ENCODE measurements at regions not wholly inside any gene's neighbourhood (a gene's known extent, or its start where the extent isn't known, plus 50 kb on each side); places are given as distances from the start of the nearest gene placed in this dataset.

GRCh38 chr6:767755-768512 lies 75.0 kb upstream of the EXOC2 start:
- Histone ChIP-seq H3K36me3 (ENCODE audit: insufficient read depth, low read depth, low read length) (no peaks in the 10 kb centered on the region), H3K4me3 (ENCODE audit: low read length) (no peak overlapping the region), H3K27me3 (ENCODE audit: insufficient read depth, low read length) (no peaks in the 10 kb centered on the region), H3K4me1 (ENCODE audit: insufficient read depth, low read length) (no peaks in the 10 kb centered on the region), H3K27ac (ENCODE audit: low read length) (no peak overlapping the region), H3K9ac (ENCODE audit: low read depth, low read length) (no peak overlapping the region), H3K9me3 (ENCODE audit: insufficient read depth, low read depth, low read length) (no peaks in the 10 kb centered on the region)

- Histone ChIP-seq H3K9ac (ENCODE audit: low read depth, low read length) (no peak overlapping the region), H3K36me3 (ENCODE audit: insufficient read depth, low read depth, low read length) (no peaks in the 10 kb centered on the region), H3K4me1 (ENCODE audit: insufficient read depth, low read length) (no peaks in the 10 kb centered on the region), H3K9me3 (ENCODE audit: insufficient read depth, low read depth, low read length) (no peaks in the 10 kb centered on the region), H3K27me3 (ENCODE audit: insufficient read depth, low read length) (no peaks in the 10 kb centered on the region), H3K27ac (ENCODE audit: low read length) (no peak overlapping the region), H3K4me3 (ENCODE audit: low read length) (no peak overlapping the region)
These were observed 73.7 kb upstream of the EXOC2 start for GRCh38 chr6:766625-767024.

- Histone ChIP-seq H3K27ac (ENCODE audit: low read length) (no peak overlapping the region), H3K9ac (ENCODE audit: low read depth, low read length) (no peak overlapping the region), H3K9me3 (ENCODE audit: insufficient read depth, low read depth, low read length) (no peaks in the 10 kb centered on the region), H3K4me1 (ENCODE audit: insufficient read depth, low read length) (no peaks in the 10 kb centered on the region), H3K36me3 (ENCODE audit: insufficient read depth, low read depth, low read length) (no peaks in the 10 kb centered on the region), H3K27me3 (ENCODE audit: insufficient read depth, low read length) (no peaks in the 10 kb centered on the region), H3K4me3 (ENCODE audit: low read length) (no peak overlapping the region)
These were observed 69.1 kb upstream of the EXOC2 start for GRCh38 chr6:761997-762396.

GRCh38 chr6:760982-761955 lies 68.3 kb upstream of the EXOC2 start:
- no peaks in the 10 kb centered on the region for H3K36me3 ChIP-seq (ENCODE audit: insufficient read depth, low read depth, low read length)
- no peaks in the 10 kb centered on the region for H3K27me3 ChIP-seq (ENCODE audit: insufficient read depth, low read length)
- H3K9ac ChIP-seq (ENCODE audit: low read depth, low read length) = no peak overlapping the region
- H3K4me3 ChIP-seq (ENCODE audit: low read length) = no peak overlapping the region
- H3K27ac ChIP-seq (ENCODE audit: low read length) = no peak overlapping the region
- H3K4me1 ChIP-seq (ENCODE audit: insufficient read depth, low read length) = no peaks in the 10 kb centered on the region
- no peaks in the 10 kb centered on the region; the same call in 1 of the 2 replicates for H3K9me3 ChIP-seq (ENCODE audit: insufficient read depth, low read depth, low read length)

DNA sequence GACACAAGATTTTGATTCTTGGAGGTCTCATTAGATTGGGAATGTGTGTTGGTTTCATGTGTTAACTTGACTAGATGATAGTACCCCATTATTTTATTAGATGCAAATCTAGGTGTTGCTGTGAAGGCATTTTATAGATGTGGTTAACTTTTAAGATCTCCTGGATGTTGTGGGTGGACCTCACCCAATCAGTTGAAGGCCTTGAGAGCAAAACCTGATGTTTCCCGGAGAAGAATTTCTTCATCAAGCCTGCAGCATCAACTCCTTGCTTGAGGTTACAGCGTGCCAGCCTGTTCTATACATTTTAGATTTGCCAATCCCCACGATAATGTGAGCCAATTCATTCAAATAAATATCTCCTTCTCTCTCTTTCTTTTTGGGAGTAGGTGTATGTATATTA lies 66.8 kb upstream of the EXOC2 start:
- no peaks in the 10 kb centered on the region for H3K27me3 ChIP-seq (ENCODE audit: insufficient read depth, low read length)
- no peak overlapping the region for H3K9ac ChIP-seq (ENCODE audit: low read depth, low read length)
- no peaks in the 10 kb centered on the region; the same call in 1 of the 2 replicates for H3K9me3 ChIP-seq (ENCODE audit: insufficient read depth, low read depth, low read length)
- H3K4me3 ChIP-seq (ENCODE audit: low read length) = no peak overlapping the region
- H3K27ac ChIP-seq (ENCODE audit: low read length) = no peak overlapping the region
- no peaks in the 10 kb centered on the region for H3K4me1 ChIP-seq (ENCODE audit: insufficient read depth, low read length)
- H3K36me3 ChIP-seq (ENCODE audit: insufficient read depth, low read depth, low read length) = no peaks in the 10 kb centered on the region

DNA sequence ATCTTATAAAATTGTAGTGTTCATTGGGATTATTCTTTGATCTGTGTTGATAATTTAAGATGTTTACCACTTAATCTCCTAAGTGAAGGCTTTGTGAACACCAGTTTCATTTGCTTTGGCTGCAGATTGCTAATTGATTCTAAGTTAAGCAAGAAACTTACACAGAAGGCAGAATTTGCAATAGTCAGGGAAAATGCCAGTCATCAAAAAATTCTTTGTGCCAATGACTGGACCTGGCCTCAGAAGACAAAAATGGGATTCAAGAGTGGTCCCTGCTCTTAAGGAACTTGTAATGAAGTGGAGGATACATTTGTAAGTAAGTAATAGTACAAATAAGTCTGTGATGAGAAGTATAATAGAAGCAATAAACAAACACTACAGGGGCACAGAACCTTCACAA lies 63.3 kb upstream of the EXOC2 start:
- Histone ChIP-seq H3K9ac (ENCODE audit: low read depth, low read length) (no peak overlapping the region), H3K27ac (ENCODE audit: low read length) (no peak overlapping the region), H3K4me3 (ENCODE audit: low read length) (no peak overlapping the region), H3K9me3 (ENCODE audit: insufficient read depth, low read depth, low read length) (no peaks in the 10 kb centered on the region; the same call in 1 of the 2 replicates), H3K4me1 (ENCODE audit: insufficient read depth, low read length) (no peaks in the 10 kb centered on the region; the same call in 1 of the 2 replicates), H3K27me3 (ENCODE audit: insufficient read depth, low read length) (no peaks in the 10 kb centered on the region), H3K36me3 (ENCODE audit: insufficient read depth, low read depth, low read length) (no peaks in the 10 kb centered on the region)

GRCh38 chr6:754202-754601 lies 61.3 kb upstream of the EXOC2 start:
- Histone ChIP-seq H3K9me3 (ENCODE audit: insufficient read depth, low read depth, low read length) (no peaks in the 10 kb centered on the region; the same call in 1 of the 2 replicates), H3K4me3 (ENCODE audit: low read length) (no peak overlapping the region), H3K27ac (ENCODE audit: low read length) (no peak overlapping the region)

DNA sequence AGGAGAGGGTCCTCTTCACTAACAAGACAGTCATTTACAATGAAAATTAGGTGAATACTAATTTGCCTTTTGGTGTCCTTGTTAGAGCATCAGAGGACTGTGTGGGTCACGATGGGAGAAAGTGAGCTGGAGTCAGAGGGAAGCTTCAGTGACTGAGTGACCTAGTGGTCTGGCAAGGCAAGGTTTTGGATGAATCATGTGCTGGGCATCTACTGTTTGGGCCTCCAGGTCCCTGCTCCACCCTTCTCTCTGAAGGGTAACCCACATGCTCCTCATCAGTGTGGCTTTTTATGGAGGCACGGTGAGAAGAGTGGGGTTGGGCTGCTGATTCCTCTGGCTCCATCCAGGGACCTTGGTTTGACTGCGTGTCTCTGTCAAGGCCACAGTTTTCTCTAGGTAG lies 60.5 kb upstream of the EXOC2 start:
- H3K9me3 ChIP-seq (ENCODE audit: insufficient read depth, low read depth, low read length) = no peaks in the 10 kb centered on the region; the same call in 1 of the 2 replicates
- H3K9ac ChIP-seq (ENCODE audit: low read depth, low read length) = no peak overlapping the region
- no peaks in the 10 kb centered on the region; the same call in 1 of the 2 replicates for H3K4me1 ChIP-seq (ENCODE audit: insufficient read depth, low read length)
- H3K27me3 ChIP-seq (ENCODE audit: insufficient read depth, low read length) = no peaks in the 10 kb centered on the region
- H3K27ac ChIP-seq (ENCODE audit: low read length) = no peak overlapping the region
- no peaks in the 10 kb centered on the region for H3K36me3 ChIP-seq (ENCODE audit: insufficient read depth, low read depth, low read length)
- no peak overlapping the region for H3K4me3 ChIP-seq (ENCODE audit: low read length)

More at GRCh38 chr6:754202-754601, 61.3 kb upstream of the EXOC2 start:
- H3K36me3 ChIP-seq (ENCODE audit: insufficient read depth, low read depth, low read length) = no peaks in the 10 kb centered on the region
- no peaks in the 10 kb centered on the region; the same call in 1 of the 2 replicates for H3K4me1 ChIP-seq (ENCODE audit: insufficient read depth, low read length)
- H3K9ac ChIP-seq (ENCODE audit: low read depth, low read length) = no peak overlapping the region
- H3K27me3 ChIP-seq (ENCODE audit: insufficient read depth, low read length) = no peaks in the 10 kb centered on the region

GRCh38 chr6:752438-752837 lies 59.5 kb upstream of the EXOC2 start:
- H3K9ac ChIP-seq (ENCODE audit: low read depth, low read length) = no peak overlapping the region
- H3K4me1 ChIP-seq (ENCODE audit: insufficient read depth, low read length) = no peaks in the 10 kb centered on the region; the same call in 1 of the 2 replicates
- no peaks in the 10 kb centered on the region for H3K27me3 ChIP-seq (ENCODE audit: insufficient read depth, low read length)
- no peaks in the 10 kb centered on the region for H3K36me3 ChIP-seq (ENCODE audit: insufficient read depth, low read depth, low read length)
- no peaks in the 10 kb centered on the region; the same call in 1 of the 2 replicates for H3K9me3 ChIP-seq (ENCODE audit: insufficient read depth, low read depth, low read length)
- no peak overlapping the region for H3K4me3 ChIP-seq (ENCODE audit: low read length)
- H3K27ac ChIP-seq (ENCODE audit: low read length) = no peak overlapping the region

DNA sequence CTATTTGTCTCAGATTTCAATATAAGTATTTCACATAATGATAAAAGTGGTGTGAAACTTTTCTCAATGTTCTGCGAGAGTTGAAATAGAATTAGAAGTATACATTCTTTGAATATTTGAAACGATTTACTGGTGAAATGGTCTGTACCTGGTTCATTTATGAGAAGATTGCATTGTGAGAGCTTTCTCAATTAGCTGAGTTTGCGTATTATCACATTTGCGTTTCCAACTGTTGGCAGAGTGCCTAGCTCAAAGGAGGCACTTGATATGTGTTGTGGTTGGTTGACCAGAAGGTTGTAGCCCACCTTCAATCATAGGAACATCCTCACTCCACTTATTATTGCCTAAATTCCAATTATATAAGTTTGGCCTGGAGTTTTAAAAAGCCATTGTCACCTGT lies 58.8 kb upstream of the EXOC2 start:
- H3K9me3 ChIP-seq (ENCODE audit: insufficient read depth, low read depth, low read length) = no peaks in the 10 kb centered on the region; the same call in 1 of the 2 replicates
- H3K4me3 ChIP-seq (ENCODE audit: low read length) = no peak overlapping the region
- H3K36me3 ChIP-seq (ENCODE audit: insufficient read depth, low read depth, low read length) = no peaks in the 10 kb centered on the region
- H3K4me1 ChIP-seq (ENCODE audit: insufficient read depth, low read length) = no peaks in the 10 kb centered on the region; the same call in 1 of the 2 replicates
- no peaks in the 10 kb centered on the region for H3K27me3 ChIP-seq (ENCODE audit: insufficient read depth, low read length)
- H3K27ac ChIP-seq (ENCODE audit: low read length) = no peak overlapping the region
- no peak overlapping the region for H3K9ac ChIP-seq (ENCODE audit: low read depth, low read length)

- no peak overlapping the region for H3K4me3 ChIP-seq (ENCODE audit: low read length)
- no peaks in the 10 kb centered on the region; the same call in 1 of the 2 replicates for H3K4me1 ChIP-seq (ENCODE audit: insufficient read depth, low read length)
- H3K27me3 ChIP-seq (ENCODE audit: insufficient read depth, low read length) = no peaks in the 10 kb centered on the region
- H3K9me3 ChIP-seq (ENCODE audit: insufficient read depth, low read depth, low read length) = no peaks in the 10 kb centered on the region
- H3K9ac ChIP-seq (ENCODE audit: low read depth, low read length) = no peak overlapping the region
- no peaks in the 10 kb centered on the region for H3K36me3 ChIP-seq (ENCODE audit: insufficient read depth, low read depth, low read length)
- H3K27ac ChIP-seq (ENCODE audit: low read length) = no peak overlapping the region
These were observed 55.0 kb upstream of the EXOC2 start for GRCh38 chr6:747921-748320.

All from iPS-20b (cell line).